Breast epithelium (tissue), 4 donors: ENCODE measurements at regions not wholly inside any gene's neighbourhood (a gene's known extent, or its start where the extent isn't known, plus 50 kb on each side); places are given as distances from the start of the nearest gene placed in this dataset.

Experiments used
- DNase-seq, 2 donors: peaks; one replicate each; pipeline ENCODE4 v3.0.0-alpha.2; 2019; ENCODE audit warnings: low spot score in 2 of 2
- H3K27ac ChIP-seq, 2 donors: fragments of 200-600 bp; sonication (generic) in 1 of 2; one replicate each; pipeline ENCODE4 v1.5.1; 2016 to 2019; ENCODE audit warnings: mild to moderate bottlenecking in 1 of 2
- H3K27me3 ChIP-seq, 2 donors: fragments of 200-600 bp; sonication (generic) in 1 of 2; one replicate each; pipeline versions ENCODE4 v1.5.1 to v1.6.0; 2017 to 2019; ENCODE audit warnings: control low read depth in 1 of 2, mild to moderate bottlenecking in 1 of 2
- H3K36me3 ChIP-seq: fragments of 200-600 bp; one replicate; pipeline ENCODE4 v1.5.1; 2019
- H3K4me1 ChIP-seq, 2 donors: fragments of 200-600 bp; sonication (generic); one replicate each; pipeline ENCODE4 v1.5.1; 2016 to 2019; ENCODE audit warnings: control low read depth in 1 of 2
- H3K4me3 ChIP-seq, 3 donors: fragments of 200-600 bp; sonication (generic); 1 replicate in 2 of 3; 2 replicates in 1 of 3; pipeline ENCODE4 v1.5.1; 2016 to 2019; ENCODE audit warnings: mild to moderate bottlenecking in 3 of 3, moderate library complexity in 2 of 3
- H3K9me3 ChIP-seq, 2 donors: fragments of 200-600 bp; sonication (generic) in 1 of 2; one replicate each; pipeline ENCODE4 v1.5.1; 2016 to 2019; ENCODE audit warnings: control low read depth in 1 of 2
- CTCF ChIP-seq, 3 donors: fragments of 450-650 bp; IDR thresholded peaks; one replicate each; pipeline ENCODE4 v1.5.1; 2016 to 2017; ENCODE audit warnings: antibody characterized with exemption in 3 of 3, mild to moderate bottlenecking in 3 of 3, moderate library complexity in 3 of 3
- POLR2A ChIP-seq: fragments of 450-650 bp; IDR thresholded peaks from one replicate; pipeline ENCODE4 v1.6.1; 2016; ENCODE audit warnings: antibody characterized with exemption, mild to moderate bottlenecking, moderate library complexity
- POLR2AphosphoS5 ChIP-seq, 3 donors: sonication (generic); formaldehyde crosslinking; IDR thresholded peaks; one replicate each; pipeline ENCODE4 v1.6.1; 2017; ENCODE audit warnings: antibody characterized with exemption in 3 of 3
- intact Hi-C: fragments of 100-400 bp; cut with DNase I; formaldehyde crosslinking; loops from one replicate; pipeline ENCODE4 v1.15.1; 2023; ENCODE audit warnings: low total_unique reads

- H3K9me3 ChIP-seq, result peaks cover 0 to 4% of the 10 kb centered on the region in 2 donors
- no peaks in the 10 kb centered on the region for H3K4me1 ChIP-seq
- no peak for DNase-seq
- no peaks in the 10 kb centered on the region for H3K27me3 ChIP-seq
- H3K4me3 ChIP-seq, result no peak overlapping the region
- no peak overlapping the region for H3K27ac ChIP-seq
- intact Hi-C loops, result no loop called here
- TF ChIP-seq POLR2A (no peak), POLR2AphosphoS5 (IDR thresholded peaks at IDR 0.05) (no peak), CTCF (IDR thresholded peaks at IDR 0.05) (no peak)
- H3K36me3 ChIP-seq, result no peaks in the 10 kb centered on the region
These were observed 1369.8 kb upstream of the NUDT12 start for GRCh38 chr5:104932431-104932830.

- Histone ChIP-seq H3K4me3 (no peak overlapping the region), H3K36me3 (no peaks in the 10 kb centered on the region), H3K27me3 (no peaks in the 10 kb centered on the region), H3K27ac (no peak overlapping the region), H3K4me1 (no peaks in the 10 kb centered on the region), H3K9me3 (peaks cover 0 to 4% of the 10 kb centered on the region in 2 donors)
- DNase-seq, result no peak
- intact Hi-C loops, result no loop called here
- TF ChIP-seq CTCF (IDR thresholded peaks at IDR 0.05) (no peak), POLR2AphosphoS5 (IDR thresholded peaks at IDR 0.05) (no peak), POLR2A (no peak)
These were observed 1366.4 kb upstream of the NUDT12 start for GRCh38 chr5:104928906-104929520.

- H3K9me3 ChIP-seq, result no peaks in the 10 kb centered on the region
- no peak overlapping the region for H3K27ac ChIP-seq
- TF ChIP-seq POLR2AphosphoS5 (IDR thresholded peaks at IDR 0.05) (no peak), POLR2A (no peak), CTCF (IDR thresholded peaks at IDR 0.05) (no peak)
- H3K4me3 ChIP-seq, result no peak overlapping the region
- intact Hi-C loops, result no loop called here
- H3K27me3 ChIP-seq, result no peaks in the 10 kb centered on the region
- no peaks in the 10 kb centered on the region for H3K4me1 ChIP-seq
- H3K36me3 ChIP-seq, result no peaks in the 10 kb centered on the region
- DNase-seq, result no peak
These were observed 1352.6 kb upstream of the NUDT12 start for GRCh38 chr5:104915226-104915625.

- Histone ChIP-seq H3K27me3 (no peaks in the 10 kb centered on the region), H3K9me3 (no peaks in the 10 kb centered on the region), H3K27ac (no peak overlapping the region), H3K4me3 (no peak overlapping the region), H3K4me1 (no peaks in the 10 kb centered on the region), H3K36me3 (no peaks in the 10 kb centered on the region)
- intact Hi-C loops, result no loop called here
- DNase-seq, result no peak
- TF ChIP-seq POLR2A (no peak), CTCF (IDR thresholded peaks at IDR 0.05) (no peak)
These were observed 1352.0 kb upstream of the NUDT12 start for GRCh38 chr5:104914536-104915070.

GRCh38 chr5:104913841-104914281, 1351.3 kb upstream of the NUDT12 start:
- no peak for DNase-seq
- Histone ChIP-seq H3K27ac (no peak overlapping the region), H3K4me1 (no peaks in the 10 kb centered on the region), H3K4me3 (no peak overlapping the region), H3K27me3 (no peaks in the 10 kb centered on the region), H3K9me3 (no peaks in the 10 kb centered on the region), H3K36me3 (no peaks in the 10 kb centered on the region)
- TF ChIP-seq POLR2AphosphoS5 (IDR thresholded peaks at IDR 0.05) (no peak), CTCF (IDR thresholded peaks at IDR 0.05) (no peak), POLR2A (no peak)
- intact Hi-C loops, result no loop called here
